ENCODE measurements at regions not wholly inside any gene's neighbourhood (a gene's known extent, or its start where the extent isn't known, plus 50 kb on each side); places are given as distances from the start of the nearest gene placed in this dataset.

GRCh38 chr6:105713474-105714118 is 310.7 kb upstream of the PREP start:
- TF ChIP-seq CTCF (IDR thresholded peaks at IDR 0.05), result no peak
- TF ChIP-seq POLR2A (IDR thresholded peaks at IDR 0.05), result no peak
